ENCODE measurements at regions not wholly inside any gene's neighbourhood (a gene's known extent, or its start where the extent isn't known, plus 50 kb on each side); places are given as distances from the start of the nearest gene placed in this dataset.

- TF ChIP-seq CTCF (IDR thresholded peaks at IDR 0.05; ENCODE audit: low read depth, low read length, poor library complexity, severe bottlenecking) (no peak), EZH2phosphoT487 (IDR thresholded peaks at IDR 0.05; ENCODE audit: borderline replicate concordance, low read length) (no peak)
Observed at GRCh38 chr2:122999258-122999657, 1025.8 kb upstream of the CNTNAP5 start.
